ENCODE measurements at regions not wholly inside any gene's neighbourhood (a gene's known extent, or its start where the extent isn't known, plus 50 kb on each side); places are given as distances from the start of the nearest gene placed in this dataset.

GRCh38 chr11:27241311-27242122 is 121.5 kb downstream of the CCDC34 start:
- Histone ChIP-seq H4K8ac (ENCODE audit: low read depth in 2 of 2, low read length in 2 of 2) (no peak overlapping the region), H3K56ac (ENCODE audit: extremely low read depth, insufficient read depth, low read length) (no peak overlapping the region), H2AK5ac (ENCODE audit: low read depth, low read length) (no peak overlapping the region), H2AK9ac (replicated peaks; ENCODE audit: low read depth, low read length, poor library complexity) (no peak overlapping the region), H3K36me3 (ENCODE audit: control insufficient read depth, insufficient read depth, low read length) (no peaks in the 10 kb centered on the region), H3K4me1 (ENCODE audit: control insufficient read depth, insufficient read depth, low read length) (peaks cover 2% of the 10 kb centered on the region; the same call in 1 of the 2 replicates), H4K91ac (ENCODE audit: insufficient read depth, low read depth, low read length) (no peak overlapping the region), H3K4ac (ENCODE audit: low read depth, low read length) (no peak overlapping the region), H2BK15ac (ENCODE audit: low read depth, low read length) (no peak overlapping the region), H3K27me3 (ENCODE audit: control insufficient read depth, insufficient read depth, low read length) (no peaks in the 10 kb centered on the region; the same call in 1 of the 2 replicates), H2BK5ac (ENCODE audit: low read depth, low read length, poor library complexity, severe bottlenecking) (no peak overlapping the region), H3K14ac (replicated peaks; ENCODE audit: low read depth, low read length) (no peak overlapping the region), H3K18ac (ENCODE audit: low read depth, low read length) (no peak overlapping the region), H3K9me3 (ENCODE audit: control insufficient read depth, insufficient read depth, low read length) (no peaks in the 10 kb centered on the region), H2BK120ac (ENCODE audit: low read depth, low read length) (no peak overlapping the region), H3K4me3 (ENCODE audit: insufficient read depth, low read depth, low read length) (no peak overlapping the region), H3K4me2 (ENCODE audit: low read depth, low read length) (no peak overlapping the region), H4K20me1 (ENCODE audit: insufficient read depth, low read length) (no peaks in the 10 kb centered on the region; the same call in 1 of the 2 replicates), H3K9ac (ENCODE audit: low read depth, low read length) (no peak overlapping the region), H3K79me1 (ENCODE audit: low read depth in 1 of 2, low read length in 2 of 2) (no peaks in the 10 kb centered on the region), H3K27ac (ENCODE audit: insufficient read depth, low read length) (no peak overlapping the region), H4K5ac (ENCODE audit: low read depth, low read length) (no peak overlapping the region), H2BK20ac (ENCODE audit: low read depth, low read length) (no peak overlapping the region), H2AFZ (replicated peaks; ENCODE audit: low read length, poor library complexity) (no peak overlapping the region), H3K9me1 (ENCODE audit: insufficient read depth, low read length) (no peaks in the 10 kb centered on the region; the same call in 1 of the 2 replicates), H3K23ac (ENCODE audit: low read depth, low read length) (no peak overlapping the region)
- dilution Hi-C loops (cut with HindIII; ENCODE audit: low sequenced_read_pairs, unreplicated experiment), result no loop called here
- intact Hi-C loops (cut with micrococcal nuclease), result no loop called here
- POLR2A ChIA-PET (ENCODE audit: unreplicated experiment), result no interaction called here
- no CpG with 5 or more reads among the region's 2 CpGs for WGBS, 2 experiments (ENCODE audit: extremely low coverage in 2 of 2, insufficient read length in 1 of 2)
- in situ Hi-C loops (cut with MboI; ENCODE audit: low sequenced_read_pairs), result no loop called here
- peak; percentile 98 for ATAC-seq (ENCODE audit: low read depth)
- BruUV-seq (replicated peaks), result no TSS peak
- TF ChIP-seq CEBPB (IDR thresholded peaks at IDR 0.05; ENCODE audit: low read depth, low read length), result peak; percentile 76
- no peak; the same call in 1 of the 2 replicates for TF ChIP-seq MAFK (IDR thresholded peaks at IDR 0.05; ENCODE audit: low read depth, low read length)
- CTCF ChIA-PET, result interaction anchor here (1.4 kb wide), 1 partner anchor 55 kb away, joined by 3 read pairs; no protein-coding TSS in a partner anchor
- peak; percentile 91 for DNase-seq
